Liver (tissue), 2 donors: ENCODE measurements at regions not wholly inside any gene's neighbourhood (a gene's known extent, or its start where the extent isn't known, plus 50 kb on each side); places are given as distances from the start of the nearest gene placed in this dataset.

Source experiments
- EGR1 ChIP-seq, 2 donors: IDR thresholded peaks; 2 replicates each; pipeline ENCODE4 v1.6.1; 2016 to 2018; ENCODE audit warnings: antibody characterized with exemption in 2 of 2, low read depth in 2 of 2
- TF ChIP-seq, protein P1 (sequence below): IDR thresholded peaks from 2 replicates; pipeline ENCODE4 v1.6.1; 2016; ENCODE audit warnings: antibody characterized with exemption
- TF ChIP-seq, protein P2 (sequence below): IDR thresholded peaks from 2 replicates; pipeline ENCODE4 v1.6.1; 2016; ENCODE audit warnings: antibody characterized with exemption, mild to moderate bottlenecking
- donor health status: healthy.

DNA sequence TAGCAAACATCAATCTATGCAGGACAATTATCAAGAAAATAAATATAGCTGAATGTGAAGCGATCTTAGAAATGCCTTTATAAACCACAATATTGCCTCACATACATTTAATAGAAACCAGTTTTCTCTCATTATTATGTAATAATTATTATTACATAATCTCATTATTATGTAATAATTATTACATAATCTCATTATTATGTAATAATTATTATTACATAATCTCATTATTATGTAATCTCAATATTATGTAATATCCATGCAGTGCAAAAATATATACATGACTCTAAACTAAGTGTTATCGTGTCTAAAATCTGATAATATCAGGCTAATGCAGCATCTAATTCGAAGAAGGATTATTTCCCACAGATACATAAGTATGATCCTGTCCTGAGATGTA is 563.9 kb upstream of the SEMA6A start:
- no peak for TF ChIP-seq EGR1 (IDR thresholded peaks at IDR 0.05; ENCODE audit: low read depth in 2 of 2)
- TF ChIP-seq, protein P1, sequence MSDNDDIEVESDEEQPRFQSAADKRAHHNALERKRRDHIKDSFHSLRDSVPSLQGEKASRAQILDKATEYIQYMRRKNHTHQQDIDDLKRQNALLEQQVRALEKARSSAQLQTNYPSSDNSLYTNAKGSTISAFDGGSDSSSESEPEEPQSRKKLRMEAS, result no peak
- TF ChIP-seq, protein P2, sequence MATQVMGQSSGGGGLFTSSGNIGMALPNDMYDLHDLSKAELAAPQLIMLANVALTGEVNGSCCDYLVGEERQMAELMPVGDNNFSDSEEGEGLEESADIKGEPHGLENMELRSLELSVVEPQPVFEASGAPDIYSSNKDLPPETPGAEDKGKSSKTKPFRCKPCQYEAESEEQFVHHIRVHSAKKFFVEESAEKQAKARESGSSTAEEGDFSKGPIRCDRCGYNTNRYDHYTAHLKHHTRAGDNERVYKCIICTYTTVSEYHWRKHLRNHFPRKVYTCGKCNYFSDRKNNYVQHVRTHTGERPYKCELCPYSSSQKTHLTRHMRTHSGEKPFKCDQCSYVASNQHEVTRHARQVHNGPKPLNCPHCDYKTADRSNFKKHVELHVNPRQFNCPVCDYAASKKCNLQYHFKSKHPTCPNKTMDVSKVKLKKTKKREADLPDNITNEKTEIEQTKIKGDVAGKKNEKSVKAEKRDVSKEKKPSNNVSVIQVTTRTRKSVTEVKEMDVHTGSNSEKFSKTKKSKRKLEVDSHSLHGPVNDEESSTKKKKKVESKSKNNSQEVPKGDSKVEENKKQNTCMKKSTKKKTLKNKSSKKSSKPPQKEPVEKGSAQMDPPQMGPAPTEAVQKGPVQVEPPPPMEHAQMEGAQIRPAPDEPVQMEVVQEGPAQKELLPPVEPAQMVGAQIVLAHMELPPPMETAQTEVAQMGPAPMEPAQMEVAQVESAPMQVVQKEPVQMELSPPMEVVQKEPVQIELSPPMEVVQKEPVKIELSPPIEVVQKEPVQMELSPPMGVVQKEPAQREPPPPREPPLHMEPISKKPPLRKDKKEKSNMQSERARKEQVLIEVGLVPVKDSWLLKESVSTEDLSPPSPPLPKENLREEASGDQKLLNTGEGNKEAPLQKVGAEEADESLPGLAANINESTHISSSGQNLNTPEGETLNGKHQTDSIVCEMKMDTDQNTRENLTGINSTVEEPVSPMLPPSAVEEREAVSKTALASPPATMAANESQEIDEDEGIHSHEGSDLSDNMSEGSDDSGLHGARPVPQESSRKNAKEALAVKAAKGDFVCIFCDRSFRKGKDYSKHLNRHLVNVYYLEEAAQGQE, result no peak
